ACC112 (cell line): ENCODE measurements at regions not wholly inside any gene's neighbourhood (a gene's known extent, or its start where the extent isn't known, plus 50 kb on each side); places are given as distances from the start of the nearest gene placed in this dataset.

Experiments
- H2AFZ ChIP-seq: fragments of 200-600 bp; sonication (generic); one replicate; pipeline ENCODE4 v1.6.0; 2017; ENCODE audit warnings: antibody characterized with exemption, low read length; ENCODE audit not compliant: unreplicated experiment
- H3K27ac ChIP-seq: fragments of 200-600 bp; sonication (generic); 2 replicates; pipeline ENCODE4 v1.5.1; 2014; ENCODE audit warnings: low read depth, mild to moderate bottlenecking, antibody characterized with exemption, low read length, moderate library complexity
- H3K27me3 ChIP-seq: fragments of 200-600 bp; sonication (generic); 2 replicates; pipeline ENCODE4 v1.6.1; 2014; ENCODE audit warnings: mild to moderate bottlenecking, antibody characterized with exemption, low read length, moderate library complexity, mixed read lengths; ENCODE audit not compliant: insufficient read depth
- H3K36me3 ChIP-seq: fragments of 200-600 bp; sonication (generic); 2 replicates; pipeline ENCODE4 v1.6.1; 2016; ENCODE audit warnings: mild to moderate bottlenecking, antibody characterized with exemption, low read length, moderate library complexity, mixed read lengths; ENCODE audit not compliant: insufficient read depth
- H3K4me1 ChIP-seq: fragments of 200-600 bp; sonication (generic); one replicate; pipeline ENCODE4 v1.6.1; 2016; ENCODE audit warnings: low read length, mixed read lengths; ENCODE audit not compliant: insufficient read depth, unreplicated experiment, control insufficient read depth
- H3K4me3 ChIP-seq: fragments of 200-600 bp; sonication (generic); 2 replicates; pipeline ENCODE4 v1.5.1; 2014; ENCODE audit warnings: mild to moderate bottlenecking, low read depth, low read length
- H3K79me2 ChIP-seq: fragments of 200-600 bp; sonication (generic); one replicate; pipeline ENCODE4 v1.6.0; 2016; ENCODE audit warnings: low read length; ENCODE audit not compliant: control insufficient read depth, unreplicated experiment, insufficient read depth

GRCh38 chr1:222033450-222033849, 291.6 kb upstream of the DUSP10 start:
- no peaks in the 10 kb centered on the region for H3K79me2 ChIP-seq
- no peaks in the 10 kb centered on the region for H3K36me3 ChIP-seq
- H3K4me1 ChIP-seq: peaks cover 8% of the 10 kb centered on the region
- no peak overlapping the region for H2AFZ ChIP-seq
- no peak overlapping the region for H3K27ac ChIP-seq
- no peak overlapping the region for H3K4me3 ChIP-seq
- H3K27me3 ChIP-seq: no peaks in the 10 kb centered on the region

- Histone ChIP-seq H3K36me3 (no peaks in the 10 kb centered on the region), H3K4me3 (no peak overlapping the region), H3K27me3 (no peaks in the 10 kb centered on the region), H3K27ac (no peak overlapping the region), H3K4me1 (no peaks in the 10 kb centered on the region), H2AFZ (no peak overlapping the region), H3K79me2 (no peaks in the 10 kb centered on the region)
These were observed 289.4 kb upstream of the DUSP10 start for GRCh38 chr1:222031318-222031717.

- Histone ChIP-seq H3K27me3 (no peaks in the 10 kb centered on the region), H3K4me3 (no peak overlapping the region), H3K36me3 (no peaks in the 10 kb centered on the region), H3K27ac (no peak overlapping the region), H2AFZ (no peak overlapping the region), H3K79me2 (no peaks in the 10 kb centered on the region), H3K4me1 (no peaks in the 10 kb centered on the region)
These were observed 286.8 kb upstream of the DUSP10 start for GRCh38 chr1:222028676-222029075.

GRCh38 chr1:222028116-222028515, 286.2 kb upstream of the DUSP10 start:
- Histone ChIP-seq H3K36me3 (no peaks in the 10 kb centered on the region), H3K27ac (no peak overlapping the region), H2AFZ (no peak overlapping the region), H3K4me3 (no peak overlapping the region), H3K27me3 (no peaks in the 10 kb centered on the region), H3K79me2 (no peaks in the 10 kb centered on the region), H3K4me1 (no peaks in the 10 kb centered on the region)

GRCh38 chr1:222026280-222026679, 284.4 kb upstream of the DUSP10 start:
- no peak overlapping the region for H3K27ac ChIP-seq
- no peak overlapping the region for H2AFZ ChIP-seq
- no peaks in the 10 kb centered on the region for H3K27me3 ChIP-seq
- no peaks in the 10 kb centered on the region for H3K36me3 ChIP-seq
- H3K79me2 ChIP-seq: no peaks in the 10 kb centered on the region
- no peaks in the 10 kb centered on the region for H3K4me1 ChIP-seq
- H3K4me3 ChIP-seq: no peak overlapping the region

GRCh38 chr1:222023025-222023424, 281.1 kb upstream of the DUSP10 start:
- Histone ChIP-seq H3K79me2 (no peaks in the 10 kb centered on the region), H3K4me1 (no peaks in the 10 kb centered on the region), H3K4me3 (no peak overlapping the region), H3K36me3 (no peaks in the 10 kb centered on the region), H2AFZ (no peak overlapping the region), H3K27ac (no peak overlapping the region), H3K27me3 (no peaks in the 10 kb centered on the region)

- H3K79me2 ChIP-seq: no peaks in the 10 kb centered on the region
- H3K4me3 ChIP-seq: no peak overlapping the region
- no peak overlapping the region for H3K27ac ChIP-seq
- no peak overlapping the region for H2AFZ ChIP-seq
- H3K36me3 ChIP-seq: no peaks in the 10 kb centered on the region
- no peaks in the 10 kb centered on the region for H3K27me3 ChIP-seq
- H3K4me1 ChIP-seq: no peaks in the 10 kb centered on the region
These were observed 279.2 kb upstream of the DUSP10 start for GRCh38 chr1:222021129-222021528.

- Histone ChIP-seq H3K27ac (no peak overlapping the region), H3K27me3 (no peaks in the 10 kb centered on the region), H3K4me1 (no peaks in the 10 kb centered on the region), H3K79me2 (no peaks in the 10 kb centered on the region), H3K4me3 (no peak overlapping the region), H3K36me3 (no peaks in the 10 kb centered on the region), H2AFZ (no peak overlapping the region)
These were observed 278.7 kb upstream of the DUSP10 start for GRCh38 chr1:222020553-222020952.

- no peaks in the 10 kb centered on the region for H3K27me3 ChIP-seq
- no peaks in the 10 kb centered on the region for H3K4me1 ChIP-seq
- no peak overlapping the region for H3K4me3 ChIP-seq
- no peak overlapping the region for H2AFZ ChIP-seq
- no peak overlapping the region for H3K27ac ChIP-seq
- H3K79me2 ChIP-seq: no peaks in the 10 kb centered on the region
- H3K36me3 ChIP-seq: no peaks in the 10 kb centered on the region
These were observed 277.1 kb upstream of the DUSP10 start for GRCh38 chr1:222019029-222019428.

- no peaks in the 10 kb centered on the region for H3K36me3 ChIP-seq
- H3K27me3 ChIP-seq: no peaks in the 10 kb centered on the region
- no peak overlapping the region for H2AFZ ChIP-seq
- no peaks in the 10 kb centered on the region for H3K79me2 ChIP-seq
- H3K4me3 ChIP-seq: no peak overlapping the region
- H3K4me1 ChIP-seq: no peaks in the 10 kb centered on the region
- no peak overlapping the region for H3K27ac ChIP-seq
These were observed 276.2 kb upstream of the DUSP10 start for GRCh38 chr1:222018041-222018440.

- H3K79me2 ChIP-seq: no peaks in the 10 kb centered on the region
- H3K27me3 ChIP-seq: no peaks in the 10 kb centered on the region
- no peak overlapping the region for H3K4me3 ChIP-seq
- no peak overlapping the region for H2AFZ ChIP-seq
- H3K27ac ChIP-seq: no peak overlapping the region
- H3K4me1 ChIP-seq: no peaks in the 10 kb centered on the region
- H3K36me3 ChIP-seq: no peaks in the 10 kb centered on the region
These were observed 273.8 kb upstream of the DUSP10 start for GRCh38 chr1:222015686-222016085.
